Fibroblast of villous mesenchyme (primary cell): ENCODE measurements at regions not wholly inside any gene's neighbourhood (a gene's known extent, or its start where the extent isn't known, plus 50 kb on each side); places are given as distances from the start of the nearest gene placed in this dataset. TPM values are rescaled to one million over a fixed set of nuclear protein-coding genes. Genes with fewer than 3 reads are reported as not detected.
A peak's percentile ranks its signal among the peaks of the same experiment; 100 is the strongest.

Experiments
- DNase-seq: peaks from one replicate; pipeline ENCODE4 v3.0.0-alpha.2; 2010; ENCODE audit warnings: low read depth
- H3K4me3 ChIP-seq: 2 replicates; pipeline ENCODE4 v1.5.1; 2011; ENCODE audit warnings: low read depth, mild to moderate bottlenecking, low read length
- CTCF ChIP-seq: IDR thresholded peaks from 2 replicates; pipeline ENCODE4 v1.5.1; 2012; ENCODE audit warnings: low read depth, mild to moderate bottlenecking, low read length; ENCODE audit not compliant: insufficient read depth
- small RNA-seq: library from RNA; depleted of rRNA; stranded (forward); fragments of <200 nt; gene quantifications from one replicate; pipeline ENCODE3, GENCODE V24; 2012

GRCh38 chr1:201774983-201775344 lies 54.0 kb upstream of the IPO9 start:
- no peak for DNase-seq
- H3K4me3 ChIP-seq: no peak overlapping the region
- no peak for TF ChIP-seq CTCF

GRCh38 chr1:201775380-201775779 lies 53.6 kb upstream of the IPO9 start:
- no peak for TF ChIP-seq CTCF
- DNase-seq: no peak
- H3K4me3 ChIP-seq: no peak overlapping the region

- DNase-seq: peak; percentile 88
- no peak overlapping the region for H3K4me3 ChIP-seq
- TF ChIP-seq CTCF: no peak
Measured at GRCh38 chr1:201778279-201779065, 50.5 kb upstream of the IPO9 start.

Small RNA genes in the stretch of these regions (small RNA-seq; reads per million reads assigned to genes)
- gene MIR5191 (not detected), gene RNU6-501P (not detected)
